K562 (cell line): ENCODE measurements at regions not wholly inside any gene's neighbourhood (a gene's known extent, or its start where the extent isn't known, plus 50 kb on each side); places are given as distances from the start of the nearest gene placed in this dataset.

Source experiments
- ATAC-seq: fragments of 200-7000 bp; cut with Tn5 transposase; 3 replicates; pipeline ENCODE4 v1.9.1; 2020; ENCODE audit warnings: moderate library complexity
- BruUV-seq: library from RNA; stranded (reverse); fragments of 400-500 nt; replicated peaks from 2 replicates; lab custom pipeline; 2021; lab: Mats Ljungman, UMichigan
- CTCF ChIA-PET: fragments of 300-600 bp; formaldehyde crosslinking; extraction: SDS; loops from one replicate; lab custom pipeline; 2021; ENCODE audit warnings: low intra/inter-chr PET ratio; lab: Yijun Ruan, JAX
- POLR2A ChIA-PET: fragments of 300-600, 350-650 bp; sonication (Branson Sonifier 250); formaldehyde crosslinking; extraction: SDS; loops from one replicate; lab custom pipeline; 2021; ENCODE audit warnings: antibody characterized with exemption, inconsistent platforms; lab: Yijun Ruan, JAX
- DNase-seq, 4 experiments: peaks; one replicate each; pipeline versions ENCODE4 v3.0.0 to v3.0.0-alpha.2; 2011 to 2018; ENCODE audit warnings: low spot score in 3 of 4, mixed read lengths in 3 of 4; ENCODE audit errors: extremely low read depth in 1 of 4
- FAIRE-seq: peaks from 2 replicates; lab custom pipeline; 2011; peaks lifted over from hg19 to GRCh38; lab: Jason Lieb, UNC
- H2AFZ ChIP-seq: 2 replicates; pipeline ENCODE4 v1.6.0; 2011; ENCODE audit warnings: low read depth, low read length, control low read depth, inconsistent platforms
- H3K27ac ChIP-seq: fragments of 200-600 bp; 3 replicates; pipeline ENCODE4 v1.8.0; 2011; ENCODE audit warnings: low read depth, mild to moderate bottlenecking, control low read depth, inconsistent platforms, low read length, moderate library complexity, mixed read lengths; ENCODE audit errors: extremely low read depth
- H3K27me3 ChIP-seq, 2 experiments: fragments of 300-600 bp in 1 of 2; 2 replicates in 1 of 2; 3 replicates in 1 of 2; pipeline versions ENCODE4 v1.6.0 to v1.8.0; 2011; ENCODE audit warnings: inconsistent platforms in 2 of 2, low read length in 2 of 2, mild to moderate bottlenecking in 1 of 2, mixed read lengths in 1 of 2, moderate library complexity in 1 of 2; ENCODE audit not compliant: control insufficient read depth in 2 of 2, insufficient read depth in 2 of 2
- H3K36me3 ChIP-seq: fragments of 300-600 bp; 3 replicates; pipeline ENCODE4 v1.8.0; 2011; ENCODE audit warnings: mild to moderate bottlenecking, low read length, inconsistent platforms; ENCODE audit not compliant: control insufficient read depth, insufficient read depth
- H3K4me1 ChIP-seq, 2 experiments: fragments of 200-600 bp in 1 of 2; replicated peaks in 1 of 2; 2 replicates in 1 of 2; 3 replicates in 1 of 2; pipeline versions ENCODE4 v1.5.1 to v1.8.0; 2011; ENCODE audit warnings: inconsistent platforms in 2 of 2, low read length in 2 of 2, mild to moderate bottlenecking in 1 of 2, mixed read lengths in 1 of 2, moderate library complexity in 1 of 2; ENCODE audit not compliant: control insufficient read depth in 2 of 2, insufficient read depth in 2 of 2
- H3K4me2 ChIP-seq: 2 replicates; pipeline ENCODE4 v1.6.1; 2011; ENCODE audit warnings: low read length, control low read depth, inconsistent platforms, mixed read lengths; ENCODE audit not compliant: insufficient read depth
- H3K4me3 ChIP-seq: fragments of 200-600 bp; sonication (generic), shearing (Covaris generic); 2 replicates; pipeline ENCODE4 v1.5.1; 2016; ENCODE audit warnings: control low read depth, inconsistent platforms
- H3K79me2 ChIP-seq: fragments of 200-600 bp; 3 replicates; pipeline ENCODE4 v1.8.0; 2011; ENCODE audit warnings: low read length, inconsistent platforms; ENCODE audit not compliant: control insufficient read depth, insufficient read depth
- H3K9ac ChIP-seq, 2 experiments: 2 replicates each; pipeline versions ENCODE4 v1.6.0 to v1.6.1; 2011; ENCODE audit warnings: low read depth in 2 of 2, low read length in 2 of 2, control low read depth in 1 of 2, inconsistent platforms in 1 of 2, mild to moderate bottlenecking in 1 of 2, mixed read lengths in 1 of 2; ENCODE audit not compliant: insufficient read depth in 1 of 2
- H3K9me1 ChIP-seq: one replicate; pipeline ENCODE4 v1.6.0; 2011; ENCODE audit warnings: inconsistent platforms, mild to moderate bottlenecking, low read length, moderate library complexity; ENCODE audit not compliant: control insufficient read depth, insufficient read depth
- H3K9me3 ChIP-seq: replicated peaks from 2 replicates; pipeline ENCODE4 v1.5.1; 2011; ENCODE audit warnings: low read depth, low read length, inconsistent platforms; ENCODE audit not compliant: control insufficient read depth, insufficient read depth
- H4K20me1 ChIP-seq: replicated peaks from 2 replicates; pipeline ENCODE4 v1.6.1; 2011; ENCODE audit warnings: low read length, inconsistent platforms, mixed read lengths; ENCODE audit not compliant: control insufficient read depth, insufficient read depth
- BCOR ChIP-seq: fragments of 450-650 bp; IDR thresholded peaks from 2 replicates; pipeline ENCODE4 v1.6.1; 2016
- JUND ChIP-seq, 2 experiments: IDR thresholded peaks; 2 replicates in 1 of 2; 3 replicates in 1 of 2; pipeline ENCODE4 v1.6.1; 2011; ENCODE audit warnings: borderline replicate concordance in 2 of 2, low read depth in 2 of 2, low read length in 2 of 2, improper control_type of control experiment in 1 of 2, missing biosample characterization in 1 of 2, missing genetic modification characterization in 1 of 2, missing genetic modification reagents in 1 of 2
- KLF13 ChIP-seq: fragments of 450-650 bp; IDR thresholded peaks from 2 replicates; pipeline ENCODE4 v1.6.1; 2016; ENCODE audit warnings: missing genetic modification characterization, low read depth, mild to moderate bottlenecking, missing compliant biosample characterization, moderate library complexity, borderline replicate concordance
- PML ChIP-seq: IDR thresholded peaks from 2 replicates; pipeline ENCODE4 v1.6.1; 2012; ENCODE audit warnings: low read length, inconsistent platforms
- POLR3A ChIP-seq: IDR thresholded peaks from 2 replicates; pipeline ENCODE4 v1.6.1; 2011; ENCODE audit warnings: borderline replicate concordance, mild to moderate bottlenecking, moderate library complexity; ENCODE audit not compliant: insufficient read length, insufficient read depth; ENCODE audit errors: extremely low read depth
- RFX5 ChIP-seq: IDR thresholded peaks from 2 replicates; pipeline ENCODE4 v1.6.1; 2011; ENCODE audit warnings: low read depth, mild to moderate bottlenecking, improper control_type of control experiment, low read length
- TRIM24 ChIP-seq, 2 experiments: fragments of 450-650 bp; IDR thresholded peaks; 2 replicates each; pipeline ENCODE4 v1.6.1; 2016
- TSC22D4 ChIP-seq: fragments of 450-650 bp; IDR thresholded peaks from 2 replicates; pipeline ENCODE4 v1.6.1; 2016; ENCODE audit warnings: missing genetic modification characterization, missing biosample characterization, control low read depth
- ZFP30 ChIP-seq: fragments of 250-450 bp; sonication (Bioruptor Pico); IDR thresholded peaks from 2 replicates; pipeline ENCODE4 v1.8.0; 2022; ENCODE audit warnings: moderate library complexity, mild to moderate bottlenecking, inconsistent platforms, borderline replicate concordance
- ZNF212 ChIP-seq: fragments of 450-650 bp; formaldehyde crosslinking; IDR thresholded peaks from 2 replicates; pipeline ENCODE4 v1.4.0; 2020; ENCODE audit warnings: mild to moderate bottlenecking
- ZSCAN29 ChIP-seq: fragments of 450-650 bp; IDR thresholded peaks from 2 replicates; pipeline ENCODE4 v1.6.1; 2017
- WGBS: fragments of 100-300 bp; shearing (Covaris generic); methylation state at CpG from one replicate; pipeline ENCODE4 v1.1.6; 2016; ENCODE audit warnings: low coverage, mixed read lengths; ENCODE audit not compliant: insufficient coverage; ENCODE audit errors: missing lambda C conversion rate; 5-methylcytosine and 5-hydroxymethylcytosine counted together
- in situ Hi-C: fragments of 300-500 bp; cut with MboI; formaldehyde crosslinking; loops from 4 replicates; pipeline ENCODE4 v1.15.0; 2018; ENCODE audit warnings: inconsistent platforms, mixed read lengths
- intact Hi-C: fragments of 100-400 bp; cut with micrococcal nuclease; formaldehyde crosslinking; loops from 2 replicates; pipeline ENCODE4 v1.14.2; 2022
- TF ChIP-seq, protein P1 (sequence below): fragments of 200-800 bp; sonication (Bioruptor generic); IDR thresholded peaks from 2 replicates; pipeline ENCODE4 v1.6.1; 2017; ENCODE audit warnings: missing genetic modification characterization, missing compliant biosample characterization
- TF ChIP-seq, protein P2 (sequence below): fragments of 250-450 bp; sonication (Bioruptor Pico); IDR thresholded peaks from 2 replicates; pipeline ENCODE4 v1.9.0; 2021; ENCODE audit warnings: mild to moderate bottlenecking, inconsistent platforms
- TF ChIP-seq, protein P3 (sequence below): fragments of 450-650 bp; conservative IDR thresholded peaks from 2 replicates; pipeline ENCODE4 v1.6.1; 2016; ENCODE audit warnings: missing genetic modification characterization, low read depth, mild to moderate bottlenecking, control low read depth, missing compliant biosample characterization
- TF ChIP-seq, protein P4 (sequence below): fragments of 250-450 bp; sonication (Bioruptor Pico); IDR thresholded peaks from 2 replicates; pipeline ENCODE4 v1.8.0; 2022; ENCODE audit warnings: moderate library complexity, mild to moderate bottlenecking, inconsistent platforms

DNA sequence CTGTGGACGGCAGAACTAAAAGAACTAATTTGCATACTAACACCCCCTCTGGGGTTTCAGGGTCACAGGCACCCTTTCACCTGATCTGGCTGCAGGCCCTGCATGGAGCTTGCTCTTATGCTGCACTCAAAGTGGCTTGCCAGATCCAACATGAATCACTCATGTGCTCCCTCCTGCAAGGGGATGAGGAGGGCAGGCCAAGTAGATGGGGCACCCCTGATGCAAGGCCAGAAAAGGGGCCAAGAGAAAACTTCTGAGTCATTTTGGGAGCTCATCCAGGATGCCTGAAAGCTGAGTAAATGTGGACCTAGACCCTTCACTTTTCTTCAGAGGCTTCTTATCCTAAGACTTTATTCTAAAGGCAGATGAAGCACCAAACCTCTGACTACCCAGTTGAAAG lies 558.5 kb upstream of the PTGER4 start:
- CTCF ChIA-PET: no interaction called here
- no TSS peak for BruUV-seq
- TF ChIP-seq ZNF212 (no peak), ZSCAN29 (no peak), ZFP30 (CRISPR knock-in tag) (no peak), BCOR (no peak), POLR3A (no peak), JUND (IDR thresholded peaks at IDR 0.05; ENCODE audit: borderline replicate concordance, low read depth, low read length) (no peak), JUND (tag; IDR thresholded peaks at IDR 0.05; ENCODE audit: borderline replicate concordance, low read depth, low read length) (no peak), PML (no peak), TSC22D4 (tag) (no peak), RFX5 (no peak), TRIM24 (IDR thresholded peaks at IDR 0.05) (no peak), KLF13 (tag) (no peak)
- TF ChIP-seq, protein P1, sequence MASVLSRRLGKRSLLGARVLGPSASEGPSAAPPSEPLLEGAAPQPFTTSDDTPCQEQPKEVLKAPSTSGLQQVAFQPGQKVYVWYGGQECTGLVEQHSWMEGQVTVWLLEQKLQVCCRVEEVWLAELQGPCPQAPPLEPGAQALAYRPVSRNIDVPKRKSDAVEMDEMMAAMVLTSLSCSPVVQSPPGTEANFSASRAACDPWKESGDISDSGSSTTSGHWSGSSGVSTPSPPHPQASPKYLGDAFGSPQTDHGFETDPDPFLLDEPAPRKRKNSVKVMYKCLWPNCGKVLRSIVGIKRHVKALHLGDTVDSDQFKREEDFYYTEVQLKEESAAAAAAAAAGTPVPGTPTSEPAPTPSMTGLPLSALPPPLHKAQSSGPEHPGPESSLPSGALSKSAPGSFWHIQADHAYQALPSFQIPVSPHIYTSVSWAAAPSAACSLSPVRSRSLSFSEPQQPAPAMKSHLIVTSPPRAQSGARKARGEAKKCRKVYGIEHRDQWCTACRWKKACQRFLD (CRISPR knock-in tag): no peak
- TF ChIP-seq, protein P2, sequence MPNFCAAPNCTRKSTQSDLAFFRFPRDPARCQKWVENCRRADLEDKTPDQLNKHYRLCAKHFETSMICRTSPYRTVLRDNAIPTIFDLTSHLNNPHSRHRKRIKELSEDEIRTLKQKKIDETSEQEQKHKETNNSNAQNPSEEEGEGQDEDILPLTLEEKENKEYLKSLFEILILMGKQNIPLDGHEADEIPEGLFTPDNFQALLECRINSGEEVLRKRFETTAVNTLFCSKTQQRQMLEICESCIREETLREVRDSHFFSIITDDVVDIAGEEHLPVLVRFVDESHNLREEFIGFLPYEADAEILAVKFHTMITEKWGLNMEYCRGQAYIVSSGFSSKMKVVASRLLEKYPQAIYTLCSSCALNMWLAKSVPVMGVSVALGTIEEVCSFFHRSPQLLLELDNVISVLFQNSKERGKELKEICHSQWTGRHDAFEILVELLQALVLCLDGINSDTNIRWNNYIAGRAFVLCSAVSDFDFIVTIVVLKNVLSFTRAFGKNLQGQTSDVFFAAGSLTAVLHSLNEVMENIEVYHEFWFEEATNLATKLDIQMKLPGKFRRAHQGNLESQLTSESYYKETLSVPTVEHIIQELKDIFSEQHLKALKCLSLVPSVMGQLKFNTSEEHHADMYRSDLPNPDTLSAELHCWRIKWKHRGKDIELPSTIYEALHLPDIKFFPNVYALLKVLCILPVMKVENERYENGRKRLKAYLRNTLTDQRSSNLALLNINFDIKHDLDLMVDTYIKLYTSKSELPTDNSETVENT (CRISPR knock-in tag): no peak
- TF ChIP-seq, protein P3, sequence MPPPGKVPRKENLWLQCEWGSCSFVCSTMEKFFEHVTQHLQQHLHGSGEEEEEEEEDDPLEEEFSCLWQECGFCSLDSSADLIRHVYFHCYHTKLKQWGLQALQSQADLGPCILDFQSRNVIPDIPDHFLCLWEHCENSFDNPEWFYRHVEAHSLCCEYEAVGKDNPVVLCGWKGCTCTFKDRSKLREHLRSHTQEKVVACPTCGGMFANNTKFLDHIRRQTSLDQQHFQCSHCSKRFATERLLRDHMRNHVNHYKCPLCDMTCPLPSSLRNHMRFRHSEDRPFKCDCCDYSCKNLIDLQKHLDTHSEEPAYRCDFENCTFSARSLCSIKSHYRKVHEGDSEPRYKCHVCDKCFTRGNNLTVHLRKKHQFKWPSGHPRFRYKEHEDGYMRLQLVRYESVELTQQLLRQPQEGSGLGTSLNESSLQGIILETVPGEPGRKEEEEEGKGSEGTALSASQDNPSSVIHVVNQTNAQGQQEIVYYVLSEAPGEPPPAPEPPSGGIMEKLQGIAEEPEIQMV: no peak
- TF ChIP-seq, protein P4, sequence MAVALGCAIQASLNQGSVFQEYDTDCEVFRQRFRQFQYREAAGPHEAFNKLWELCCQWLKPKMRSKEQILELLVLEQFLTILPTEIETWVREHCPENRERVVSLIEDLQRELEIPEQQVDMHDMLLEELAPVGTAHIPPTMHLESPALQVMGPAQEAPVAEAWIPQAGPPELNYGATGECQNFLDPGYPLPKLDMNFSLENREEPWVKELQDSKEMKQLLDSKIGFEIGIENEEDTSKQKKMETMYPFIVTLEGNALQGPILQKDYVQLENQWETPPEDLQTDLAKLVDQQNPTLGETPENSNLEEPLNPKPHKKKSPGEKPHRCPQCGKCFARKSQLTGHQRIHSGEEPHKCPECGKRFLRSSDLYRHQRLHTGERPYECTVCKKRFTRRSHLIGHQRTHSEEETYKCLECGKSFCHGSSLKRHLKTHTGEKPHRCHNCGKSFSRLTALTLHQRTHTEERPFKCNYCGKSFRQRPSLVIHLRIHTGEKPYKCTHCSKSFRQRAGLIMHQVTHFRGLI: no peak

More for the DNA sequence above, 558.5 kb upstream of the PTGER4 start:
- Histone ChIP-seq H3K27me3 (no peaks in the 10 kb centered on the region), H2AFZ (no peak overlapping the region), H3K9me1 (no peaks in the 10 kb centered on the region), H3K4me3 (no peak overlapping the region), H3K36me3 (no peaks in the 10 kb centered on the region), H3K4me2 (no peak overlapping the region), H3K9me3 (no peaks in the 10 kb centered on the region), H3K27ac (no peak overlapping the region), H3K9ac (no peak overlapping the region), H3K79me2 (no peaks in the 10 kb centered on the region), H3K4me1 (no peaks in the 10 kb centered on the region), H4K20me1 (no peaks in the 10 kb centered on the region)
- no peak for ATAC-seq
- no peak for DNase-seq
- WGBS: 0% methylated on average over 1 of the region's 1 CpG
- intact Hi-C loops (no loop called here), in situ Hi-C loops (no loop called here)
- FAIRE-seq: no peak
- POLR2A ChIA-PET: no interaction called here
